Left ventricle myocardium inferior (tissue), 1 donor: ENCODE measurements at regions not wholly inside any gene's neighbourhood (a gene's known extent, or its start where the extent isn't known, plus 50 kb on each side); places are given as distances from the start of the nearest gene placed in this dataset.

Experiments
- DNase-seq: peaks from one replicate; pipeline ENCODE4 v3.0.0-alpha.2; 2020
- H3K27ac ChIP-seq: fragments of 200-600 bp; replicated peaks from 2 replicates; pipeline ENCODE4 v1.8.0; 2021
- H3K27me3 ChIP-seq: fragments of 200-600 bp; 2 replicates; pipeline ENCODE4 v1.8.0; 2021; ENCODE audit warnings: low read depth
- H3K36me3 ChIP-seq: fragments of 200-600 bp; 2 replicates; pipeline ENCODE4 v1.8.0; 2021
- H3K4me1 ChIP-seq: fragments of 200-600 bp; 2 replicates; pipeline ENCODE4 v1.8.0; 2021
- H3K4me3 ChIP-seq: fragments of 200-600 bp; 2 replicates; pipeline ENCODE4 v1.8.0; 2021; ENCODE audit warnings: mild to moderate bottlenecking, moderate library complexity
- H3K9me3 ChIP-seq: fragments of 200-600 bp; replicated peaks from 2 replicates; pipeline ENCODE4 v1.8.0; 2021
- CTCF ChIP-seq: fragments of 200-600 bp; IDR thresholded peaks from 2 replicates; pipeline ENCODE4 v1.8.0; 2021; ENCODE audit warnings: antibody characterized with exemption, mild to moderate bottlenecking, borderline replicate concordance
- intact Hi-C: fragments of 100-400 bp; cut with micrococcal nuclease; formaldehyde crosslinking; loops from one replicate; pipeline ENCODE4 v1.11.0; 2022
- donor health status: DM: no; HTN: yes; CAD: no; lungs with severe emphysema.

- intact Hi-C loops, result no loop called here
- H3K4me3 ChIP-seq, result no peak overlapping the region
Observed at GRCh38 chr1:198809247-198809646, 170.4 kb downstream of the PTPRC start.

GRCh38 chr1:198811449-198811848, 172.6 kb downstream of the PTPRC start:
- intact Hi-C loops, result no loop called here
- TF ChIP-seq CTCF, result no peak

More at GRCh38 chr1:198809247-198809646, 170.4 kb downstream of the PTPRC start:
- Histone ChIP-seq H3K36me3 (no peaks in the 10 kb centered on the region), H3K4me1 (no peaks in the 10 kb centered on the region), H3K9me3 (peaks cover 14% of the 10 kb centered on the region), H3K27me3 (no peaks in the 10 kb centered on the region), H3K27ac (no peak overlapping the region)
- no peak for DNase-seq
- TF ChIP-seq CTCF, result no peak

GRCh38 chr1:198823626-198824025, 184.8 kb downstream of the PTPRC start:
- no peaks in the 10 kb centered on the region for H3K27me3 ChIP-seq
- intact Hi-C loops, result no loop called here
- H3K36me3 ChIP-seq, result no peaks in the 10 kb centered on the region
- no peak for DNase-seq
- H3K9me3 ChIP-seq, result no peaks in the 10 kb centered on the region
- no peak overlapping the region for H3K27ac ChIP-seq
- TF ChIP-seq CTCF, result no peak
- no peak overlapping the region for H3K4me3 ChIP-seq
- no peaks in the 10 kb centered on the region for H3K4me1 ChIP-seq

More at GRCh38 chr1:198811449-198811848, 172.6 kb downstream of the PTPRC start:
- H3K4me3 ChIP-seq, result no peak overlapping the region
- DNase-seq, result no peak
- H3K36me3 ChIP-seq, result no peaks in the 10 kb centered on the region
- no peak overlapping the region for H3K27ac ChIP-seq
- no peaks in the 10 kb centered on the region for H3K4me1 ChIP-seq
- H3K27me3 ChIP-seq, result no peaks in the 10 kb centered on the region
- peaks cover 36% of the 10 kb centered on the region for H3K9me3 ChIP-seq

GRCh38 chr1:198825254-198825653, 186.4 kb downstream of the PTPRC start:
- Histone ChIP-seq H3K27me3 (no peaks in the 10 kb centered on the region), H3K4me1 (no peaks in the 10 kb centered on the region), H3K9me3 (no peaks in the 10 kb centered on the region), H3K36me3 (no peaks in the 10 kb centered on the region), H3K4me3 (no peak overlapping the region), H3K27ac (no peak overlapping the region)
- no peak for TF ChIP-seq CTCF
- intact Hi-C loops, result no loop called here
- no peak for DNase-seq

GRCh38 chr1:198829356-198829755, 190.5 kb downstream of the PTPRC start:
- Histone ChIP-seq H3K27ac (no peak overlapping the region), H3K27me3 (no peaks in the 10 kb centered on the region), H3K36me3 (no peaks in the 10 kb centered on the region), H3K4me3 (no peak overlapping the region), H3K4me1 (no peaks in the 10 kb centered on the region), H3K9me3 (peaks cover 4% of the 10 kb centered on the region)
- DNase-seq, result no peak
- intact Hi-C loops, result no loop called here
- no peak for TF ChIP-seq CTCF

GRCh38 chr1:198829944-198830343, 191.1 kb downstream of the PTPRC start:
- Histone ChIP-seq H3K27me3 (no peaks in the 10 kb centered on the region), H3K27ac (no peak overlapping the region), H3K4me1 (no peaks in the 10 kb centered on the region), H3K4me3 (no peak overlapping the region), H3K9me3 (peaks cover 4% of the 10 kb centered on the region), H3K36me3 (no peaks in the 10 kb centered on the region)
- TF ChIP-seq CTCF, result no peak
- no peak for DNase-seq
- intact Hi-C loops, result no loop called here
